ENCODE measurements at regions not wholly inside any gene's neighbourhood (a gene's known extent, or its start where the extent isn't known, plus 50 kb on each side); places are given as distances from the start of the nearest gene placed in this dataset.
"Not testable (repeated sequence)": the region's sequence is repeated elsewhere in the genome, so short reads cannot be mapped to it uniquely, and the experiment has no call there.

DNA sequence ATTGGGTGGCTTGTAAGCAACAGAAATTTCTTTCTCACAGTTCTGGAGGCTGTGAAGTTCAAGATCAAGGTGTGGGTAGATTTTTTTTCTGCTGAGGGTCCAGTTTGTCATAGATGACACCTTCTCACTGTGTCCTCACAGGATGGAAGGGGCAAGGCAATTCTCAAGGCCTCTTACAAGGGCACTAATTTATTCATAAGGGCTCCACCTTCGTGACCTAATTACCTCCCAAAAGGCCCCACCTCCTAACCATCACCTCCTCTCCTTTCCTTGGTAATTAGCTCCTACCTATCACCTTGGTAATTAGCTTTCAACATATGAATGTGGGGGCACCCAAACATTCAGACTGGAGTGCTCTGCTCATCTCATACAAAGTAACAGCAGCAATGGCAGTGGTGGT is 92.3 kb upstream of the CD44 start:
- Histone ChIP-seq H4K20me1 (ENCODE audit: insufficient read depth, low read length) (no peaks in the 10 kb centered on the region), H2AFZ (ENCODE audit: low read length) (peak overlapping the region; percentile 33; the same call in 1 of the 2 replicates), H3K9me2 (ENCODE audit: insufficient read depth, low read length) (no peaks in the 10 kb centered on the region), H3K4me2 (ENCODE audit: low read length) (no peak overlapping the region), H3K36me3 (ENCODE audit: insufficient read depth, low read length) (no peaks in the 10 kb centered on the region), H3K4me1 (ENCODE audit: insufficient read depth, low read length, poor library complexity, severe bottlenecking) (peaks cover 10% of the 10 kb centered on the region), H3K27ac (ENCODE audit: low read depth, low read length, poor library complexity, severe bottlenecking) (no peak overlapping the region), H3K4me3 (ENCODE audit: low read depth, low read length, poor library complexity, severe bottlenecking) (no peak overlapping the region), H3K79me2 (ENCODE audit: insufficient read depth, low read depth, low read length) (no peaks in the 10 kb centered on the region), H3K9me3 (ENCODE audit: low read length) (no peaks in the 10 kb centered on the region)
- ChIA-PET CTCF (ENCODE audit: unreplicated experiment) (interaction anchor here (1.9 kb wide), 1 partner anchor 12 kb away, joined by 15 read pairs; no protein-coding TSS in a partner anchor), POLR2A (interaction anchor here (1.2 to 2.1 kb wide), 5 partner anchors 11 to 102 kb away, joined by 3 to 17 read pairs (median 5); no protein-coding TSS in a partner anchor)
- DNase-seq (ENCODE audit: low spot score): no peak
- intact Hi-C loops (cut with micrococcal nuclease; ENCODE audit: unreplicated experiment): no loop called here
- TF ChIP-seq, protein P1, sequence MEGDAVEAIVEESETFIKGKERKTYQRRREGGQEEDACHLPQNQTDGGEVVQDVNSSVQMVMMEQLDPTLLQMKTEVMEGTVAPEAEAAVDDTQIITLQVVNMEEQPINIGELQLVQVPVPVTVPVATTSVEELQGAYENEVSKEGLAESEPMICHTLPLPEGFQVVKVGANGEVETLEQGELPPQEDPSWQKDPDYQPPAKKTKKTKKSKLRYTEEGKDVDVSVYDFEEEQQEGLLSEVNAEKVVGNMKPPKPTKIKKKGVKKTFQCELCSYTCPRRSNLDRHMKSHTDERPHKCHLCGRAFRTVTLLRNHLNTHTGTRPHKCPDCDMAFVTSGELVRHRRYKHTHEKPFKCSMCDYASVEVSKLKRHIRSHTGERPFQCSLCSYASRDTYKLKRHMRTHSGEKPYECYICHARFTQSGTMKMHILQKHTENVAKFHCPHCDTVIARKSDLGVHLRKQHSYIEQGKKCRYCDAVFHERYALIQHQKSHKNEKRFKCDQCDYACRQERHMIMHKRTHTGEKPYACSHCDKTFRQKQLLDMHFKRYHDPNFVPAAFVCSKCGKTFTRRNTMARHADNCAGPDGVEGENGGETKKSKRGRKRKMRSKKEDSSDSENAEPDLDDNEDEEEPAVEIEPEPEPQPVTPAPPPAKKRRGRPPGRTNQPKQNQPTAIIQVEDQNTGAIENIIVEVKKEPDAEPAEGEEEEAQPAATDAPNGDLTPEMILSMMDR (conservative IDR thresholded peaks at IDR 0.05; ENCODE audit: low read length): no peak
- no peak for TF ChIP-seq EZH2phosphoT487 (IDR thresholded peaks at IDR 0.05; ENCODE audit: borderline replicate concordance, low read depth, low read length)
- no TSS peak for BruUV-seq (replicated peaks)

DNA sequence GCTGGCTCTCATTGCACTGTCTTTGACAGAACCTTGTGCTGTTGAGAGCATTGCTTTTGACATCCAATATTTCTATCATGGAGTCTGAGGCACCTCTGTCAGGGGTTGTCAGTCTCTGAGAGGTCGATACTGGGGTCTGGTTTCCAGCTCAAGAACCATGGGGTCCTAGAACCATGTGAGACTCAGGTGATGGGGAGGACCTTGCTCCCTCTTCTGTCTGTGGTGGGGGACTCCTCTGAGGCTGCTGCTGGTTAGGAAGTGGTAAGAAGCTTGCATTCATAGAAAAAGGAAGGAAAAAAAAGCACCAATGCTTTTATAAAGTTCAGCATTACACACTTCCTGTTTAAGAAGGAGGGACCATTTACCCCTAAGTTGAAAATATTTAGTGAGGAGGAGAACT is 91.8 kb upstream of the CD44 start:
- BruUV-seq (replicated peaks): no TSS peak
- Histone ChIP-seq H3K79me2 (ENCODE audit: insufficient read depth, low read depth, low read length) (no peaks in the 10 kb centered on the region), H3K4me2 (ENCODE audit: low read length) (peak overlapping the region; percentile 28; the same call in 1 of the 2 replicates), H4K20me1 (ENCODE audit: insufficient read depth, low read length) (no peaks in the 10 kb centered on the region), H3K27ac (ENCODE audit: low read depth, low read length, poor library complexity, severe bottlenecking) (no peak overlapping the region), H2AFZ (ENCODE audit: low read length) (peak overlapping the region; percentile 33; the same call in 1 of the 2 replicates), H3K9me2 (ENCODE audit: insufficient read depth, low read length) (no peaks in the 10 kb centered on the region), H3K9me3 (ENCODE audit: low read length) (no peaks in the 10 kb centered on the region), H3K4me1 (ENCODE audit: insufficient read depth, low read length, poor library complexity, severe bottlenecking) (peaks cover 10% of the 10 kb centered on the region), H3K36me3 (ENCODE audit: insufficient read depth, low read length) (no peaks in the 10 kb centered on the region), H3K4me3 (ENCODE audit: low read depth, low read length, poor library complexity, severe bottlenecking) (no peak overlapping the region)
- TF ChIP-seq, protein P1 (conservative IDR thresholded peaks at IDR 0.05; ENCODE audit: low read length): no peak
- TF ChIP-seq EZH2phosphoT487 (IDR thresholded peaks at IDR 0.05; ENCODE audit: borderline replicate concordance, low read depth, low read length): no peak
- intact Hi-C loops (cut with micrococcal nuclease; ENCODE audit: unreplicated experiment): no loop called here
- peak; percentile 50 for DNase-seq (ENCODE audit: low spot score)
- ChIA-PET CTCF (ENCODE audit: unreplicated experiment) (interaction anchor here (1.1 to 1.9 kb wide), 2 partner anchors 12 to 48 kb away, joined by 3 to 15 read pairs; no protein-coding TSS in a partner anchor), POLR2A (interaction anchor here (0.5 to 2.1 kb wide), 8 partner anchors 11 to 107 kb away, joined by 3 to 17 read pairs (median 4); no protein-coding TSS in a partner anchor)

DNA sequence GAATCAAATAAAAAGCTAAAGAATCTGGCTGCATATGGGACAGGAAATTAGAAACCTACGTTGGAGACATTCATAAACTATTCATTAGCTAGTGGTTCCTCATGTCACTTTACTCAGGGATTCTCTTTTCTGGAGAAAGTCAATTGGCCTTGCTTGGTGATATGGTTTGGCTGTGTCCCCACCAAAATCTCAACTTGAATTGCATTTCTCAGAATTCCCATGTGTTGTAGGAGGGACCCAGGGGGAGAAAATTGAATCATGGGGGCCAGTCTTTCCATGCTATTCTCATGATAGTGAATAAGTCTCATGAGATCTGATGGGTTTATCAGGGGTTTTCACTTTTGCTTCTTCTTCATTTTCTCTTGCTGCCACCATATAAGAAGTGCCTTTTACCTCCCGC is 91.2 kb upstream of the CD44 start:
- Histone ChIP-seq H3K9me2 (ENCODE audit: insufficient read depth, low read length) (no peaks in the 10 kb centered on the region), H3K9me3 (ENCODE audit: low read length) (no peaks in the 10 kb centered on the region), H3K27ac (ENCODE audit: low read depth, low read length, poor library complexity, severe bottlenecking) (no peak overlapping the region), H3K4me2 (ENCODE audit: low read length) (peak overlapping the region; percentile 28; the same call in 1 of the 2 replicates), H3K4me1 (ENCODE audit: insufficient read depth, low read length, poor library complexity, severe bottlenecking) (peaks cover 10% of the 10 kb centered on the region), H3K79me2 (ENCODE audit: insufficient read depth, low read depth, low read length) (no peaks in the 10 kb centered on the region), H3K36me3 (ENCODE audit: insufficient read depth, low read length) (no peaks in the 10 kb centered on the region), H4K20me1 (ENCODE audit: insufficient read depth, low read length) (no peaks in the 10 kb centered on the region), H3K4me3 (ENCODE audit: low read depth, low read length, poor library complexity, severe bottlenecking) (no peak overlapping the region), H2AFZ (ENCODE audit: low read length) (peak overlapping the region; percentile 33; the same call in 1 of the 2 replicates)
- ChIA-PET CTCF (ENCODE audit: unreplicated experiment) (interaction anchor here (1.1 to 1.9 kb wide), 2 partner anchors 11 to 49 kb away, joined by 3 to 15 read pairs; no protein-coding TSS in a partner anchor), POLR2A (interaction anchor here (0.5 to 2.1 kb wide), 7 partner anchors 10 to 107 kb away, joined by 3 to 17 read pairs (median 4); no protein-coding TSS in a partner anchor)
- DNase-seq (ENCODE audit: low spot score): no peak
- BruUV-seq (replicated peaks): no TSS peak
- no peak for TF ChIP-seq EZH2phosphoT487 (IDR thresholded peaks at IDR 0.05; ENCODE audit: borderline replicate concordance, low read depth, low read length)
- TF ChIP-seq, protein P1 (conservative IDR thresholded peaks at IDR 0.05; ENCODE audit: low read length): no peak
- intact Hi-C loops (cut with micrococcal nuclease; ENCODE audit: unreplicated experiment): no loop called here

DNA sequence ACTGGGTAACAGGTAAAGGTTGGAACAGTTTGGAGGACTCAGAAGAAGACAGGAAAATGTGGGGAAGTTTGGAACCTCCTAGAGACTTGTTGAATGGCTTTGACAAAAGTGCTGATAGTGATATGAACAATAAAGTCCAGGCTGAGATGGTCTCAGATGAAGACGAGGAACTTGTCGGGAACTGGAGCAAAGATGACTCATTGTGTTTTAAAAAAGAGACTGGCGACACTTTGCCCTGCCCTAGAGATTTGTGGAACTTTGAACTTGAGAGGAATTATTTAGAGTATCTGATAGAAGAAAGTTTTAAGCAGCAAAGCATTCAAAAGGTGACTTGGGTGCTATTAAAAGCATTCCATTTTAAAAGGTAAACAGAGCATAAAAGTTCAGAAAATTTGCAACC is 90.6 kb upstream of the CD44 start:
- H3K9me3 ChIP-seq (ENCODE audit: low read length); intact Hi-C loops (cut with micrococcal nuclease; ENCODE audit: unreplicated experiment); H3K27ac ChIP-seq (ENCODE audit: low read depth, low read length, poor library complexity, severe bottlenecking); BruUV-seq (replicated peaks); H2AFZ ChIP-seq (ENCODE audit: low read length); DNase-seq (ENCODE audit: low spot score); H3K4me3 ChIP-seq (ENCODE audit: low read depth, low read length, poor library complexity, severe bottlenecking); H4K20me1 ChIP-seq (ENCODE audit: insufficient read depth, low read length); H3K36me3 ChIP-seq (ENCODE audit: insufficient read depth, low read length); H3K9me2 ChIP-seq (ENCODE audit: insufficient read depth, low read length); H3K79me2 ChIP-seq (ENCODE audit: insufficient read depth, low read depth, low read length); H3K4me2 ChIP-seq (ENCODE audit: low read length): not testable (repeated sequence)
- ChIA-PET CTCF (ENCODE audit: unreplicated experiment) (interaction anchor here (1.9 kb wide), 1 partner anchor 11 kb away, joined by 15 read pairs; no protein-coding TSS in a partner anchor), POLR2A (interaction anchor here (2.1 kb wide), 1 partner anchor 10 kb away, joined by 17 read pairs; no protein-coding TSS in a partner anchor)
- H3K4me1 ChIP-seq (ENCODE audit: insufficient read depth, low read length, poor library complexity, severe bottlenecking): peaks cover 10% of the 10 kb centered on the region
